ENCODE measurements at regions not wholly inside any gene's neighbourhood (a gene's known extent, or its start where the extent isn't known, plus 50 kb on each side); places are given as distances from the start of the nearest gene placed in this dataset.

- H3K4me1 Mint-ChIP-seq, result peaks cover 10% of the 10 kb centered on the region
- ATAC-seq, result no peak
Measured at GRCh38 chrX:79715448-79715847, 299.1 kb upstream of the TBX22 start.

More at GRCh38 chrX:79715448-79715847, 299.1 kb upstream of the TBX22 start:
- H3K27me3 Mint-ChIP-seq (ENCODE audit: low read depth), result no peaks in the 10 kb centered on the region
- no peak for DNase-seq (ENCODE audit: low spot score)
- H3K36me3 Mint-ChIP-seq, result no peaks in the 10 kb centered on the region
- CTCF ChIA-PET, result no interaction called here
- POLR2A ChIA-PET, result no interaction called here
- H3K4me3 Mint-ChIP-seq, result no peak overlapping the region
- TF ChIP-seq ZNF423 (CRISPR knock-in tag; IDR thresholded peaks at IDR 0.05) (no peak), GABPB1 (CRISPR knock-in tag; IDR thresholded peaks at IDR 0.05) (no peak), ZNF138 (CRISPR knock-in tag; conservative IDR thresholded peaks at IDR 0.05) (no peak), MXD4 (CRISPR knock-in tag; IDR thresholded peaks at IDR 0.05; ENCODE audit: borderline replicate concordance) (no peak), ZBTB43 (CRISPR knock-in tag; IDR thresholded peaks at IDR 0.05) (no peak), ZNF281 (CRISPR knock-in tag; IDR thresholded peaks at IDR 0.05) (no peak), FOXJ3 (CRISPR knock-in tag; IDR thresholded peaks at IDR 0.05; ENCODE audit: borderline replicate concordance) (no peak), SMAD3 (CRISPR knock-in tag; IDR thresholded peaks at IDR 0.05; ENCODE audit: borderline replicate concordance) (no peak), USF1 (CRISPR knock-in tag; IDR thresholded peaks at IDR 0.05) (no peak), SMAD4 (CRISPR knock-in tag; IDR thresholded peaks at IDR 0.05) (no peak), ZMAT4 (CRISPR knock-in tag; IDR thresholded peaks at IDR 0.05) (no peak), ARID4B (CRISPR knock-in tag; IDR thresholded peaks at IDR 0.05; ENCODE audit: borderline replicate concordance) (no peak), NFATC4 (CRISPR knock-in tag; IDR thresholded peaks at IDR 0.05) (no peak), IRF1 (CRISPR knock-in tag; IDR thresholded peaks at IDR 0.05) (no peak), GRHL2 (CRISPR knock-in tag; IDR thresholded peaks at IDR 0.05; ENCODE audit: insufficient replicate concordance, severe bottlenecking) (no peak)
- H3K27ac Mint-ChIP-seq, result no peak overlapping the region
- H3K9me3 Mint-ChIP-seq, result peaks cover 16% of the 10 kb centered on the region
